Calu3 (cell line): ENCODE measurements at regions not wholly inside any gene's neighbourhood (a gene's known extent, or its start where the extent isn't known, plus 50 kb on each side); places are given as distances from the start of the nearest gene placed in this dataset.

Source experiments
- BruUV-seq: library from RNA; stranded (reverse); fragments of 400-500 nt; replicated peaks from 2 replicates; lab custom pipeline; 2021; lab: Mats Ljungman, UMichigan
- CTCF ChIA-PET: fragments of 300-600 bp; sonication (Branson Sonifier 250); formaldehyde crosslinking; loops from one replicate; lab custom pipeline; 2022; ENCODE audit warnings: antibody characterized with exemption; lab: Charles Lee
- DNase-seq: peaks from one replicate; pipeline ENCODE4 v3.0.0; 2022
- H3K27ac Mint-ChIP-seq: one replicate; pipeline ENCODE4 v1.8.0; 2022; ENCODE audit warnings: mixed read lengths; ENCODE audit not compliant: unreplicated experiment
- H3K27me3 Mint-ChIP-seq: one replicate; pipeline ENCODE4 v1.8.0; 2022; ENCODE audit warnings: mixed read lengths; ENCODE audit not compliant: unreplicated experiment
- H3K36me3 Mint-ChIP-seq: one replicate; pipeline ENCODE4 v1.8.0; 2022; ENCODE audit warnings: mild to moderate bottlenecking, moderate library complexity, mixed read lengths; ENCODE audit not compliant: insufficient read depth, unreplicated experiment
- H3K4me1 Mint-ChIP-seq: one replicate; pipeline ENCODE4 v1.8.0; 2022; ENCODE audit warnings: mild to moderate bottlenecking, low read depth, mixed read lengths; ENCODE audit not compliant: unreplicated experiment
- H3K4me3 Mint-ChIP-seq: one replicate; pipeline ENCODE4 v1.8.0; 2022; ENCODE audit warnings: mild to moderate bottlenecking, low read depth, moderate library complexity, mixed read lengths; ENCODE audit not compliant: unreplicated experiment
- H3K9me3 Mint-ChIP-seq: one replicate; pipeline ENCODE4 v1.8.0; 2022; ENCODE audit warnings: low read depth, mixed read lengths; ENCODE audit not compliant: unreplicated experiment
- intact Hi-C: fragments of 100-400 bp; cut with micrococcal nuclease; formaldehyde crosslinking; loops from one replicate; pipeline ENCODE4 v1.10.0; 2022; ENCODE audit not compliant: unreplicated experiment
- TF ChIP-seq, protein P1 (sequence below): fragments of 200-600 bp; IDR thresholded peaks from one replicate; pipeline ENCODE4 v1.8.0; 2022; ENCODE audit warnings: antibody characterized with exemption; ENCODE audit not compliant: unreplicated experiment

- Mint-ChIP-seq H3K36me3 (no peaks in the 10 kb centered on the region), H3K4me3 (no peak overlapping the region), H3K9me3 (no peaks in the 10 kb centered on the region), H3K27me3 (no peaks in the 10 kb centered on the region), H3K4me1 (no peaks in the 10 kb centered on the region), H3K27ac (no peak overlapping the region)
- intact Hi-C loops: no loop called here
- BruUV-seq: no TSS peak
- no peak for DNase-seq
- TF ChIP-seq, protein P1, sequence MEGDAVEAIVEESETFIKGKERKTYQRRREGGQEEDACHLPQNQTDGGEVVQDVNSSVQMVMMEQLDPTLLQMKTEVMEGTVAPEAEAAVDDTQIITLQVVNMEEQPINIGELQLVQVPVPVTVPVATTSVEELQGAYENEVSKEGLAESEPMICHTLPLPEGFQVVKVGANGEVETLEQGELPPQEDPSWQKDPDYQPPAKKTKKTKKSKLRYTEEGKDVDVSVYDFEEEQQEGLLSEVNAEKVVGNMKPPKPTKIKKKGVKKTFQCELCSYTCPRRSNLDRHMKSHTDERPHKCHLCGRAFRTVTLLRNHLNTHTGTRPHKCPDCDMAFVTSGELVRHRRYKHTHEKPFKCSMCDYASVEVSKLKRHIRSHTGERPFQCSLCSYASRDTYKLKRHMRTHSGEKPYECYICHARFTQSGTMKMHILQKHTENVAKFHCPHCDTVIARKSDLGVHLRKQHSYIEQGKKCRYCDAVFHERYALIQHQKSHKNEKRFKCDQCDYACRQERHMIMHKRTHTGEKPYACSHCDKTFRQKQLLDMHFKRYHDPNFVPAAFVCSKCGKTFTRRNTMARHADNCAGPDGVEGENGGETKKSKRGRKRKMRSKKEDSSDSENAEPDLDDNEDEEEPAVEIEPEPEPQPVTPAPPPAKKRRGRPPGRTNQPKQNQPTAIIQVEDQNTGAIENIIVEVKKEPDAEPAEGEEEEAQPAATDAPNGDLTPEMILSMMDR: no peak
- CTCF ChIA-PET: interaction anchor here (0.5 kb wide), 1 partner anchor 224 kb away, joined by 4 read pairs; no protein-coding TSS in a partner anchor
Measured at GRCh38 chr15:39487458-39487735, 93.5 kb upstream of the THBS1 start.

GRCh38 chr15:39488516-39488915 lies 92.4 kb upstream of the THBS1 start:
- Mint-ChIP-seq H3K27ac (no peak overlapping the region), H3K4me1 (no peaks in the 10 kb centered on the region), H3K27me3 (no peaks in the 10 kb centered on the region), H3K4me3 (no peak overlapping the region), H3K36me3 (no peaks in the 10 kb centered on the region), H3K9me3 (no peaks in the 10 kb centered on the region)
- CTCF ChIA-PET: interaction anchor here (0.7 kb wide), 1 partner anchor 19 kb away, joined by 3 read pairs; no protein-coding TSS in a partner anchor
- TF ChIP-seq, protein P1: no peak
- BruUV-seq: no TSS peak
- DNase-seq: no peak
- intact Hi-C loops: no loop called here

DNA sequence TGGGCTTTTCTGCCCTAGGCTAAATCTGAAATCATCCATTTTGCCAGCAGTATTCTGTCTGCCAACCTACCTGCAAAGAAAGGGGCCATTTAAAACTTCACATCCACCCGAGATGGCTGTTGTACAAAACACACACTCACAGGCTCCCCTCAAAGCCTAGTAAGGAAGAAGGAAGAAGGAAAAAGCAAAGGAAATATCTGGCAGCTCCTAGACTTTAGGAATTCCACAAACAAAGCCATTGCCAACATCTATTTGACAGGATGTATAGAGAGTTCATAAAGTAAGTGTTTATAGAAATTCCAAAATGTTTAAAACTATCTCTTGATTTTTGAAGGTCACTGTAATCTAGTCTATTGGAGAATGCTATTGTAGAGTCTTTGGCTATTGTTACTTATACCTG lies 91.9 kb upstream of the THBS1 start:
- H3K36me3 Mint-ChIP-seq: no peaks in the 10 kb centered on the region
- no TSS peak for BruUV-seq
- DNase-seq: no peak
- CTCF ChIA-PET: no interaction called here
- no peaks in the 10 kb centered on the region for H3K4me1 Mint-ChIP-seq
- no peak overlapping the region for H3K27ac Mint-ChIP-seq
- no peaks in the 10 kb centered on the region for H3K27me3 Mint-ChIP-seq
- no peaks in the 10 kb centered on the region for H3K9me3 Mint-ChIP-seq
- TF ChIP-seq, protein P1: no peak
- intact Hi-C loops: no loop called here
- no peak overlapping the region for H3K4me3 Mint-ChIP-seq

- no peaks in the 10 kb centered on the region for H3K4me1 Mint-ChIP-seq
- no peak overlapping the region for H3K4me3 Mint-ChIP-seq
- TF ChIP-seq, protein P1: no peak
- CTCF ChIA-PET: no interaction called here
- H3K36me3 Mint-ChIP-seq: no peaks in the 10 kb centered on the region
- H3K27ac Mint-ChIP-seq: no peak overlapping the region
- BruUV-seq: no TSS peak
- H3K9me3 Mint-ChIP-seq: no peaks in the 10 kb centered on the region
- H3K27me3 Mint-ChIP-seq: no peaks in the 10 kb centered on the region
- DNase-seq: no peak
- intact Hi-C loops: no loop called here
Measured at GRCh38 chr15:39491115-39491885, 89.6 kb upstream of the THBS1 start.
